ENCODE measurements at regions not wholly inside any gene's neighbourhood (a gene's known extent, or its start where the extent isn't known, plus 50 kb on each side); places are given as distances from the start of the nearest gene placed in this dataset. TPM values are rescaled to one million over a fixed set of nuclear protein-coding genes. Genes with fewer than 3 reads are reported as not detected.

Small RNA genes in the stretch of these regions (small RNA-seq; reads per million reads assigned to genes)
- gene AL161669.2 (ENCODE audit: insufficient read depth), result not detected
